ENCODE measurements at regions not wholly inside any gene's neighbourhood (a gene's known extent, or its start where the extent isn't known, plus 50 kb on each side); places are given as distances from the start of the nearest gene placed in this dataset.
A peak's percentile ranks its signal among the peaks of the same experiment; 100 is the strongest.
"Not testable (repeated sequence)": the region's sequence is repeated elsewhere in the genome, so short reads cannot be mapped to it uniquely, and the experiment has no call there.

DNA sequence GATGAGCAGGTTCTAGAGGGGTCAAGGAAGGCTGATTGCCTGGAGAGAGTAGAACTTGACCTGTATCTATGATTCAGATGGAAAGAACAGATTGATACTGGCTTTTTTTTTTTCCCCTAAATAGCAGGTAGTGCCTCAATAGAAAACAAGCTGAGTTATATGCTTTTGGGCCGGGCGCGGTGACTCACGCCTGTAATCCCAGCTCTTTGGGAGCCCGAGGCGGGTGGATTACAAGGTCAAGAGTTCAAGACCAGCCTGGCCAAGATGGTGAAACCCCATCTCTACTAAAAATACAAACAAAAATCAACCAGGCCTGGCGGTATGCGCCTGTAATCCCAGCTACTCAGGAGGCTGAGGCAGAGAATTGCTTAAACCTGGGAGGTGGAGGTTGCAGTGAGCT lies 186.1 kb downstream of the CEP135 start:
- not testable (repeated sequence) for DNase-seq

DNA sequence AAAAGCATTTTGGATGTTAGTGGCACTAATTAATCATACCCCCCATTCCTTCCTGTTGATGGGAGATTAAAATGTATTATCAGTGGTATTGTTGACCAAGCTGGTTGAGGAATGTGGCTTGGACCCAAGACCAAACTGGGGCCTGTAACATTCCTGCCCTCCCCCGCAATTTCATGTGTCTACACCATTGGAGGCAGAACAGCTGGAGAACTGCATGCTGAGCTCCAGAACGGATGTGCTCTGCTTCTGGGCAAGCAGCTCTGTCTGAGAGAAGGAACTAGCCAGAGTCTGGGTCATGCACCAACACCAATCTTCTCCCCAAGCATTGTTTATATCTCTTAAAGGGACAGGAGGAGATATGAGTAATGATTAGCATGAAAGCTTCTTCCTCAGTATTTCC lies 185.5 kb downstream of the CEP135 start:
- DNase-seq: peak; percentile 39

- no peak for DNase-seq
Measured at GRCh38 chr4:56132835-56133234, 184.1 kb downstream of the CEP135 start.

GRCh38 chr4:56132188-56132587 lies 183.4 kb downstream of the CEP135 start:
- DNase-seq: not testable (repeated sequence)

GRCh38 chr4:56130606-56131155 lies 181.9 kb downstream of the CEP135 start:
- no peak for DNase-seq

GRCh38 chr4:56129431-56129861 lies 180.7 kb downstream of the CEP135 start:
- DNase-seq: no peak

GRCh38 chr4:56128213-56128612 lies 179.5 kb downstream of the CEP135 start:
- DNase-seq: peak; percentile 6

DNA sequence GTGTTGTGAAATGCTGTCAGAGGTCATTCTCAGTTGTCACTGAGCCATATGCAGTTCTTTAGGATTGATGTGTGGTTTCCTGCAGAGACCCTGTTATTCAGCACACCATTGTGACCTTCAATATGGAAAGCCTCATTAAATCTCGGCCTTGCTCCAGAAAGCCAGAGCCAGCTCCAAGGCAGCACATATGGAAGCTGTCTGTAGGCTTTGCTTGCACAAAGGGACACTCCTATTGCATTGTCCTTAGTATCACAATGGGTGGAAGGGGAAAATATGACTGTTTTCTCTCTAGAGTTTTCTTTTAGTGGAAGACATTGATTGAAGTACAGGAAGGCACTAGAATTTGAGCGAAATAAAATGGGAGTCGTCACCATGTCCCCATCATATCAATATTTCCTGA lies 179.0 kb downstream of the CEP135 start:
- DNase-seq: no peak

GRCh38 chr4:56123547-56123946 lies 174.8 kb downstream of the CEP135 start:
- no peak for DNase-seq

- DNase-seq: no peak
Measured at GRCh38 chr4:56123051-56123450, 174.3 kb downstream of the CEP135 start.

DNA sequence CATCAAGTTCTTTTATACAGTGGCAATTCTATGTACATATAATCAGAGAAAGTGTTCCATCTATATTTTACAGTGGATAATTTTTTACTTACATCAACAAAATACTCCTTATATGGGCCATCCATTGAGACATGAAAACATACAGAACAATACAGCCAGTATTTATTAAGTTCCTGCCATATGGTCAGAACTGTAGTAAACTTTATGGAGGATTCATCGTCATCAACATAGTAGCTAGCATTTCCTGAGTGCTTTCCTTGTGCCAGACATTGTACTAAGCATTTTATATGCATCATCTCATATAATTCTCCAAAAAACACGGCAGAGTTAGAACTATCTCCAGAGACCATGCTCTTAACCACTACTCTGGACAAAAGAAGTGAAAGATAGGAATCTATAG lies 170.1 kb downstream of the CEP135 start:
- no peak for DNase-seq

- no peak for DNase-seq
Measured at GRCh38 chr4:56118055-56118454, 169.3 kb downstream of the CEP135 start.

DNA sequence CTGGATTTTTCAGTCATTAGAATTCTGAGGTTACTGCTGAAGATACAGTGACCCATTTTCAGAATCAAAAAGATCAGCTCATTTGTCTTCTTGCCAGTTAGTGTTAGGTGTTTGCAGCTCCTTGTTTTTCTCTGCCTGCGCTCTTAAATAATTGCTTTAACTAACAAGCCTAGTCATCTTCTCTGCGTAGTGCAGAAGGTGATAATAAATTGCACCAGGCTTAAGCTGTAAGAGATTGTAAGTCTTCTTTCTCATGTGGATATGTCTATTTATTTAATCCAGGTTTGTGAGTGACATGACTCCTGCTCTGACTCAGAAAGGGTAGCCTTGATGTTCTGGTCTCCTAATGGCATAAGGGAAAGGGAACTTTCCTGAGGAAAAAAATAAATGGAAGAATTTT lies 167.2 kb downstream of the CEP135 start:
- no peak for DNase-seq

DNA sequence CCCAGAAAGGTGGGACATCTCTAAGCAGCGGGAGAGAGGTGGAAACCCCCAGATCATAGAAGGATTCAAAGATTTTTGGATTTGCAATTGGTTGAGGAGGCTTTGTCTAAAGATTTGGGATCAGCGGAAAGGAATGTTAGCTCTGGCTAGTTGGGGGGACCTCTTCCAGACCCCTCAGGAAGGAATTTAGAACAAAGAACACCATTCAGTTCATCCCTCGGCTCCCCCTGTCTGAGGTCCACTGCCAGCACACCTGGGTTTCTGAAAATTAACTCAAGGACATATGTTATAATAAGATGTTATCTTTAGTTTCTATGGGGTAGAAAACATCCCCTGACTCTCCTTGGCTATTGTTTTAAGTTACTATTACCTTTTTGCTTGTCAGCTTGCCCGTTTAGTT lies 163.6 kb downstream of the CEP135 start:
- DNase-seq: no peak

DNA sequence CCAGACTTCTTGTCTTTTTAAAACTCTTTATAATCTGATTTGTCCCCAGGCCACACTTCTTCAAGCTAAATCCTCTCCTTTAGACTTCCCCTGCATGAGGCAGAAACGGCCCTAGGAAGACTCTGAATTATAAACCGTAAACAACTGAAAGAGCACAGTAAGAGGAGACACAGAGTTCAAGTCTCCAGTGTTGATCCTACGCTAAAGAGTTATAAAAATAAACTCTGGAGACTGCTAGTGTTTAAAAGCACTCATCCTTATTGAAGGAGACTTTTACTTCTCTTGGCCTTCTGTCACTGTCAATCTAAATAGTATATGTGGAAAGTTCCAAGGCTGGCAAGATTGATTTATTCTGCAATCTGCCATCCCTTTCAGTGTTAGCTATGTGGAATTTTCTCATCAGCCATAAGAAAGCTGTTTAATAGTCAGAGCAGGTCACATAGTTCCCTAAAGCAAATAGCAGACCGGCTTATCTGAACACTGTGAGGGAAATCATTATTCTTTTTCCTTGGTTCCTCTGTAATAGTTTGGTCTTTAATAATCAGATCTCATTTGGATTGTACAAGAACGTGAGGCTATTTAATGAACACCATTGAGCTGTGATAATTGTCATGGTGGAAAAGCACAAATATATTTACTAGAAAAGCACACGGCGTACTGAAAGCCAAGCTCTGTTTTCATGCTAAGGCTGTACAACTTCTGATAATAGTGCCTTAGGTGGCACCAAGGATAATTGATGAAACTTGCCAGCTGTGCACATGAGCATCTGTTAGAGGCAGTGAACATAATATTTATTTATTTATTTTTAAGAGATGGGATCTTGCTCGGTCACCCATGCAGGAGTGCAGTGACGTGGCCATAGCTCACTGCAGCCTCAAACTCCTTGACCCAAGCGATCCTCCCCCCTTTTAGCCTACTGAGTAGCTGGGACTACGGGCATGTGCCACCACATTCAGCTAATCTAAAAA lies 157.7 kb downstream of the CEP135 start:
- no peak for DNase-seq

DNA sequence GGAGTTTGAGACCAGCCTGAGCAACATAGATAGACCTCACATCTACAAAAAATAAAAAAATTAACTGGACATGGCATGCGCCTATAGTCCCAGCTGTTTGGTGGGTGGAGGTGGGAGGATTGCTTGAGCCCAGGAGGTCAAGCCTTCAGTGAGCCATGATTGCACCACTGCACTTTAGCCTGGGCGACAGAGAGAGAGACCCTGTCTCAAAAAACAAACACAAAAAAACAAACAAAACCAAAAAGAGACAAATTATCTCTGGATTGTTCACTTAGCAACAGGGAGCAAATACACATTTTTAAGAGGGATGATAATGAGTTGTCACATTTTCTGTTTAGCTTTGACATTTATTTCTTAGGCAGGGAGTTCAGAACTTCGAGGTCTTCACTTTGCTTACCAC lies 155.4 kb downstream of the CEP135 start:
- DNase-seq: no peak

- no peak for DNase-seq
Measured at GRCh38 chr4:56102601-56103000, 153.9 kb downstream of the CEP135 start.

DNA sequence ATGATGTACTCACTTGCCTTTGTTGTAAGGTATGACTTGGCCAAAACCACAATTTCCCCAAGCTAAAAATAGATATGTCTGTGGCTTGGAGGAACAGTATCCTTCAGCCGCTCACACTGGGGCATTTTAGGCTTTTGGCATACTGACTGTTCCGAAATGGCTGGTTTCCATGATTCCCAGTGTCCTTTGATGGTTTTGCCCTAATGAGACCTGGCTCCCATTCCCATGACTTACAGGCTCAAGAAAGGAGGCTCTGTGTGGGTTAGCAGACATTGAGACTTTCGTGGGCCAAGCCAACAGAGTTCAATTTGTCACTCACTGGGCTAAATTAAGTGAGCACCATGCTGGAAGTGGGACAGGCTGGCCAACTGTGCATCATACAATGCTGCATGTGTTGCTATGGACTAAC lies 150.6 kb downstream of the CEP135 start:
- DNase-seq: no peak

GRCh38 chr4:56093576-56093975 lies 144.8 kb downstream of the CEP135 start:
- DNase-seq: no peak

- DNase-seq: no peak
Measured at GRCh38 chr4:56092540-56092939, 143.8 kb downstream of the CEP135 start.

- DNase-seq: no peak
Measured at GRCh38 chr4:56086561-56086960, 137.8 kb downstream of the CEP135 start.

DNA sequence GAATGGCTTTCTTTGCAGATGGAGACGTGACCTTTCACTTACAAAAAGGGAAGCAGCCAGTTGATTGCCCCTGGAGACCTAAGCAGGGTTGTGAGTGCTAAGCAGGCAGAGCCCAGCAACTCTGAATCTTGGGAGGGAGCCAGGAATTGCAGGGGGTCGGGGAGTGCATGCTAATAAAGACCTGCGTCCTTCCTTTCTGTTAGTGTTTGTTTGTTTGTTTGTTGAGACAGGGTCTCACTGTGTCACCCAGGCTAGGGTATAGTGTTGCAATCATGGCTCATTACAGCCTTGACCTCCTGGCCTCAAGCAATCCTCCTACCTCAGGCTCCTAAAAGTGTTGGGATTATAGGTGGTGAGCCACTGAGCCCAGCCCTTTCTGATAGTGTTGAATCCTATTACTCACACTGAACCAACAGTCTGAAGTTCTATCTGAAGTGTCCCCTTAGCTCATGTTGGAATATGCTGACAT lies 137.4 kb downstream of the CEP135 start:
- no peak for DNase-seq

DNA sequence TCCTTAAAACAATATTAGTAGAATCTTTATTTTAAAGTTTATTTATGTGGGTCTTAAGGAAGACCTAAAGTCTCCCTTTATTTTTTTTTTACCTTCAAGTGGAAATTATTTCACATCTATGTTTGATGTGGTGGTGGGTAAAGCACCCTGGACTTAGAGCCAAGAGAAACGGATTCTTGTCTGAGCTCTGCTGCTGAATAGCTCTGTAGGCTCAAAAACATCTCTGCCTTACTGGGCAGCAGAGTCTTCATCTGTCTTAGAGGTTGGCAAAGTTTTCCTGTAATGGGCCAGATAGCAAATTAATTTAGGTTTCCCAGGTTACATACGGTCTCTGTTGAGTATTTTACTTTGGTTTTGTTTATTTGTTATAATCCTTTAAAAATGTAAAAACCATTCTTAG lies 136.5 kb downstream of the CEP135 start:
- DNase-seq: no peak

GRCh38 chr4:56084851-56085250 lies 136.1 kb downstream of the CEP135 start:
- no peak for DNase-seq

Data from NCI-H226 (cell line).